Uterus (tissue), 2 donors: ENCODE measurements at regions not wholly inside any gene's neighbourhood (a gene's known extent, or its start where the extent isn't known, plus 50 kb on each side); places are given as distances from the start of the nearest gene placed in this dataset.

Source experiments
- POLR2A ChIP-seq, 2 donors: fragments of 450-650 bp; IDR thresholded peaks; one replicate each; pipeline ENCODE4 v1.6.1; 2016; ENCODE audit warnings: antibody characterized with exemption in 2 of 2, mild to moderate bottlenecking in 1 of 2, moderate library complexity in 1 of 2
- TF ChIP-seq, protein P1 (sequence below), 4 experiments: fragments of 200-600 bp in 2 of 4; fragments of 450-650 bp in 2 of 4; sonication (generic) in 2 of 4; IDR thresholded peaks; one replicate each; pipeline ENCODE4 v1.5.1; 2016 to 2019; ENCODE audit warnings: antibody characterized with exemption in 4 of 4, mild to moderate bottlenecking in 2 of 4, moderate library complexity in 1 of 4

DNA sequence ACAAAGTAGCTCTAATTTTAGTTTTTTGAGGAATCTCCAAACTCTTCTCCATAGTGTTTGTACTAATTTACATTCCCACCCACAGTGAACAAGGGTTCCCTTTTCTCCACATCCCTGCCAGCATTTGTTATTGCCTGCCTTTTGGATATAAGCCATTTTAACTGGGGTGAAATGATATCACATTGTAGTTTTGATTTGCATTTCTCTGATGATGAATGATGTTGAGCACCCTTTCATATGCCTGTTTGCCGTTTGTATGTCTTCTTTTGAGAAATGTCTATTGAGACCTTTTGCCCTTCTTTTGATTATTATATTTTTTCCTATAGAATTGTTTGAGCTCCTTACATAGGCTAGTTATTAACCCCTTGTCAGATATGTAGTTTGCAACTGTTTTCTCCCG is 239.9 kb upstream of the TPM1 start:
- TF ChIP-seq, protein P1, sequence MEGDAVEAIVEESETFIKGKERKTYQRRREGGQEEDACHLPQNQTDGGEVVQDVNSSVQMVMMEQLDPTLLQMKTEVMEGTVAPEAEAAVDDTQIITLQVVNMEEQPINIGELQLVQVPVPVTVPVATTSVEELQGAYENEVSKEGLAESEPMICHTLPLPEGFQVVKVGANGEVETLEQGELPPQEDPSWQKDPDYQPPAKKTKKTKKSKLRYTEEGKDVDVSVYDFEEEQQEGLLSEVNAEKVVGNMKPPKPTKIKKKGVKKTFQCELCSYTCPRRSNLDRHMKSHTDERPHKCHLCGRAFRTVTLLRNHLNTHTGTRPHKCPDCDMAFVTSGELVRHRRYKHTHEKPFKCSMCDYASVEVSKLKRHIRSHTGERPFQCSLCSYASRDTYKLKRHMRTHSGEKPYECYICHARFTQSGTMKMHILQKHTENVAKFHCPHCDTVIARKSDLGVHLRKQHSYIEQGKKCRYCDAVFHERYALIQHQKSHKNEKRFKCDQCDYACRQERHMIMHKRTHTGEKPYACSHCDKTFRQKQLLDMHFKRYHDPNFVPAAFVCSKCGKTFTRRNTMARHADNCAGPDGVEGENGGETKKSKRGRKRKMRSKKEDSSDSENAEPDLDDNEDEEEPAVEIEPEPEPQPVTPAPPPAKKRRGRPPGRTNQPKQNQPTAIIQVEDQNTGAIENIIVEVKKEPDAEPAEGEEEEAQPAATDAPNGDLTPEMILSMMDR (IDR thresholded peaks at IDR 0.05): no peak
- TF ChIP-seq POLR2A (IDR thresholded peaks at IDR 0.05): no peak
